GM04504 (cell line): ENCODE measurements at regions not wholly inside any gene's neighbourhood (a gene's known extent, or its start where the extent isn't known, plus 50 kb on each side); places are given as distances from the start of the nearest gene placed in this dataset.
A peak's percentile ranks its signal among the peaks of the same experiment; 100 is the strongest.
"Not testable (repeated sequence)": the region's sequence is repeated elsewhere in the genome, so short reads cannot be mapped to it uniquely, and the experiment has no call there.

Source experiments
- DNase-seq: peaks from one replicate; pipeline ENCODE4 v3.0.0-alpha.2; 2012; ENCODE audit warnings: low read depth

GRCh38 chr4:106869551-106869950 is 166.6 kb downstream of the DKK2 start:
- no peak for DNase-seq

DNA sequence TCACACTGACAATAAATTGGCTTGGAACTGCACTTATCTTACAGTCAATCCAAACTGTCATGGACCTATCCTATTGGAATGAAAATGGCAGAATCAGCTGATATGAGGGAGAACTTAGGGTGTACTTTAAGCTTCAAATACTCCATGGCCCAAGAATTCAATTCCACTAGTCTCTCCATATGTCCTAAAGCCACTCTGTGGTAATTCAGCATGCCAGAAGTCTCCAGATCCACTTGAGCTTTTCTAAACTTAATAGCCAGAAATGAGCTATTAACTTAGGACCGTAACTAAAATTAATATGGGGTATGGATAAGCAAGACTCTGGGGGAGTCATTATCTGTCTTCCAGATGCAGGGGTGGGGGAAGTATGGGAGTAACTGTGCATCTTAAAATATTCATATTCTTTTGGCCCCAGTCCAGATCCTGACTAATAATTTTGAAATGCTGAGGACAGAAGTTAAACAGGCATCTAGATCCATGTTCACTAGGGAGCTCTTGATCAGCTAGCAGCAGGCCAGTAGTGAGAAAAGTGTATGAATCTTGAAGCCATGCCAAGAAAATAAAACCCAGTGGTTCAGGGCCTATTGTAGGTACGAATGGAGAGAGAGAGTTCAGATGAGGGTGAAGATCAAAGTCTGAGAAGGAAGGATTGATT is 167.6 kb downstream of the DKK2 start:
- no peak for DNase-seq

DNA sequence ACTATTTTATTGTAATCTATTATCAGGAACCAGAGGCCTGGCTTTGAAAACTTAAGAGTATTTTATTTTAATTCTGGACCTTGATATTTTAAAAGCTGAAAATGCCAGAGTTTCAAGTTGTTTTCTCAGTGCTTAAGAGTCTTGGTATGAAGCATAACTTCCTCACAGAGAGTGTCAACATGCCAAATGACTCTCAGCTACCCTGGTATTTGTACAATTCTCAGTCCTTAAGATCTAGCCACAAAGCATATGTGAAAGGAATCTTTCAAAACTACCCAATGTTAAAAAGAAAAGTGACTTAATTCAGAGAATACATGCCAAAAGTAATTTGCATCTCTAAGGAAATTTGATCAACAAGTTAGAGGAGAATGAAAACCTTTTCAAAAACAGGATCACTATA is 171.9 kb downstream of the DKK2 start:
- peak; percentile 68 for DNase-seq

- DNase-seq: no peak
Observed at GRCh38 chr4:106854569-106855351, 181.4 kb downstream of the DKK2 start.

- no peak for DNase-seq
Observed at GRCh38 chr4:106852426-106852825, 183.7 kb downstream of the DKK2 start.

DNA sequence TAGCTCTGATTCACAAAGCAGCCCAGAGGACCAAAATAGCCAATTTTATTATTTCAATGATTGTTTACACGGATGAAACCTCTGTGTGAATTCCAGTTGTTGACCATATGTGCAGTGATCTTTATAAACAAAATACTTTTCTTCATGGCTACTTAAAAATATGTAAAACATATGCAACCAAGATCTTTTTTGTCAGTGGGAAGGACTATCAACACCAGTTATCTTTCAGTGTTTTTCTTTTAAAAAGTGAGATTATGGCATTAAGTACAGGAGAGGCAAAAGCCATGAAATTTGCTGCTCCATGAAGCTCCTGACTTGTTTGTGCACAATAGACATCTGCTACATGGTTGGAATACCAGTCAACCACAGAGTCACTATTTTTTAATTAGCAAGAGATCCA is 184.4 kb downstream of the DKK2 start:
- no peak for DNase-seq

DNA sequence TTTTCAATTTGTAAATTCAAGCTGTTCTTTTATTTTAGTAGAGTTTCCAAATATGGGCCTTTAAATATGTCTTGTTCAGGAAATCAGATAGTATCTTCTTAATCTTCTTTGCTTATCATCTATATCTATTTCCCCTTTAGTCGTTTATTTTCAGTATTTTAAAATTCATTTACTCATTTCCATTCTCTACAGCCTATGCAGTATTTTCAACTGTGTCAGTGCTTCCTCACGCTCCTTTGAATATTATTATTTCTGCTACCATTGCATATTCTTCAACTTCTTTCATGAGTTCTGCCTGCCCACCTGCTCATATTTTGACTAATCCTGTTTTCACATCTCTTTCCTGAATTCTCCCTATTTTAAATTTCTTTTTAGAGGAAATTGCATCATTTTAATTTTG is 185.4 kb downstream of the DKK2 start:
- DNase-seq: no peak

GRCh38 chr4:106835919-106836318 is 200.2 kb downstream of the DKK2 start:
- no peak for DNase-seq

DNA sequence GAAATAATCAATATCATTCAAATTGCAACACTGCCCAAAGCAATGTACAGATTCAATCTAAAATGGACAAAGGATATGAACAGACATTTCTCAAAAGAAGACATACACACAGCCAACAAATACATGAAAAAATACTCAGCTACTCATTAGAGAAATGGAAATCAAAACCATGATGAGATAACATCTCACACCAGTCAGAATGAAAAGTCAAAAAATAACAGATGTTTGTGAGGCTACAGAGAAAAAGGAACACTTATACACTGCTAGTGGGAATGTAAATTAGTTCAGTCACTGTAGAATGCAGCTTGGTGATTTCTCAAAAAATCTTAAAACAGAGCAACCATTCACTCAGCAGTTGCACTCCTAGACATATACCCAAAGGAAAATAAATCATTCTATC is 205.2 kb downstream of the DKK2 start:
- no peak for DNase-seq

GRCh38 chr4:106818764-106819163 is 217.3 kb downstream of the DKK2 start:
- DNase-seq: no peak

- DNase-seq: no peak
Observed at GRCh38 chr4:106816496-106816895, 219.6 kb downstream of the DKK2 start.

GRCh38 chr4:106810122-106810521 is 226.0 kb downstream of the DKK2 start:
- no peak for DNase-seq

GRCh38 chr4:106809076-106809475 is 227.0 kb downstream of the DKK2 start:
- DNase-seq: peak; percentile 40

GRCh38 chr4:106806158-106806797 is 229.8 kb downstream of the DKK2 start:
- DNase-seq: no peak

- DNase-seq: no peak
Observed at GRCh38 chr4:106803083-106803482, 233.0 kb downstream of the DKK2 start.

DNA sequence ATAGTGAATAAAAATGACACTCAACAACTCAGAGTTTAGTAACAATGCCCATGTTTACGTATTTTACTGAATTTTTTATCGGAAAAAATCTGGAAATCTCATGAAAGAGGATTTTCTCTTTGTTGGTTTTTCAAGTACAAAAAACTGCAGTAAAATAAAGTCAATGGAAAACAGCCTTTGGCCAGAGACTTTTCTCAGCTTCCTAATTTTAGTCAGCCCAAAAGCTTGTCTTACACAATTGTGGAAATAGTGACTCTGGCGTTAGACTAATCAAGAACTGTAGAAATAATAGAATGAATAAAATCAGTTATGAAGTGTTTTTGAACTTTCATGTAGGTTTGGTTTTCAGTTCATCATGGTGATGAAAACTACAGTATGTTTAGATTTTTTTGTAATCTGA is 234.7 kb downstream of the DKK2 start:
- no peak for DNase-seq

DNA sequence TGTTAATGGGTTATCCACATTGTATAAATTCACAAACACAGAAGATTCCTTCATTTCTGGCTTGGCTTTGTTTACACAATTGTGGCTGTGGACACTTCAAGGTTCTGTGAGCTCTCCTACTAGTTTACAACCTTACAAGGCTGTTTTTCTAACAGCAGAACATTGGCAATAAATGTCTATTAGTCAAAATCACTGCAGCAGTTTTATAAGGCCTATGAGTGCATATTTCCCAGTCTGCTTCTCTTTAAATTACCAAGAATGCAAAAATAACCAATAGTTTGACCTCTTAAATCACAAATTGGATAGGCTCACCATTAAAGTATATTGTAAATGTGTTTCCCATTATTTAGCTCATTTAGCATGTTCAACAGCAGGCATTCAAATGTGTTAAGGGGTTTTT is 239.2 kb downstream of the DKK2 start:
- no peak for DNase-seq

DNA sequence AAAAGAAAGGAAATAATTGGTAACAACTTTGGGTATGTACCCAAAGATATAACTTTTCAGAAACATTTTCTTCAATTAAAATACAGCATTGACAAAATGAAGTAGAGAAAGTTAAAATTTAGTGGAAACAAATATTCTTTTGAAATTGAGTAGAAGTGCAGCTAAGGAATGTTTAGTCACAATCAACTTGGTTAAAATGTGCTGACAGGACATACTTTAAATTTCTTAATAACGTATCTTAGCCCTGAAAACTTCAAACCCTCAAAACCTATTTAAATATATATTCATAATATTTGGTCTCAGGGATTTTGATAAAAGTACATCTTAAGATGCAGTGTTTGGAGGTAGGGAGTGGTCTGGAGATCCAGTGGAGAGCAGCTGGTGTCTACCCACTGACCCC is 240.8 kb downstream of the DKK2 start:
- no peak for DNase-seq

DNA sequence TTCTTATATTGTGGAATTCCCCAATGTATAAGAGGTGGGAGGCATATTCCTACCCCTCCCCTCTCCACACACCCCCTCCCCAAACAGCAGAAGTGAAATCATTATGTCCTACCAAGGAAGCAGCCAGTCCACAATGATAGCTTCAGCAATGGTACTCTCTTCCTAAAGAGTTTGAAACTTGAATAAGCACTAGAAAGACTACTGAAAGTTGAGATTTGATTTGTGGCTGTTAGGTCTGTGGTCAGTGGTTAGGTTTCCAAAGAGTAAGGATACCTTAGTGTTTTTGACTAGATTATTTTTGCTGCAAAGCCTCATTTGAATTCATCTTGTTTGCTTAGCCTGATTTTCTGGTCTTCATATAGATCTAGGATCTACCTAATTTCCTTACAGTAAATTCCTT is 242.2 kb downstream of the DKK2 start:
- DNase-seq: no peak

GRCh38 chr4:106775636-106776035 is 260.5 kb downstream of the DKK2 start:
- DNase-seq: no peak

DNA sequence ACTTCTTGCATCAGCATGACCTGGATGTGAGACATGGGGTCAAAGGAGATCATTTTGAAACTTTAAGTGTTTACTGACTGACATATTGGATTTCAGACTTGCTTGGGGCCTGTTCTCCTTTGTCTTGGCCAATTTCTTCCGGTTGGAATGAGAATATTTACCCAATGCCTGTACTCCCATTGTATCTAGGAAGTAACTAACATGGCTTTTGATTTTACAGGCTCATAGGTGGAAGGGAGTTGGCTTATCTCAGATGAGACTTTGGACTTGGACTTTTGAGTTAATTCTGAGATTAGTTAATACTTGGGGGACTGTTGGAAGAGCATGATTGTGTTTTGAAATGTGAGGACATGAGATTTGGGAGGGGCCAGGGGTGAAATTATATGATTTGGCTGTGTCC is 262.1 kb downstream of the DKK2 start:
- DNase-seq: not testable (repeated sequence)

DNA sequence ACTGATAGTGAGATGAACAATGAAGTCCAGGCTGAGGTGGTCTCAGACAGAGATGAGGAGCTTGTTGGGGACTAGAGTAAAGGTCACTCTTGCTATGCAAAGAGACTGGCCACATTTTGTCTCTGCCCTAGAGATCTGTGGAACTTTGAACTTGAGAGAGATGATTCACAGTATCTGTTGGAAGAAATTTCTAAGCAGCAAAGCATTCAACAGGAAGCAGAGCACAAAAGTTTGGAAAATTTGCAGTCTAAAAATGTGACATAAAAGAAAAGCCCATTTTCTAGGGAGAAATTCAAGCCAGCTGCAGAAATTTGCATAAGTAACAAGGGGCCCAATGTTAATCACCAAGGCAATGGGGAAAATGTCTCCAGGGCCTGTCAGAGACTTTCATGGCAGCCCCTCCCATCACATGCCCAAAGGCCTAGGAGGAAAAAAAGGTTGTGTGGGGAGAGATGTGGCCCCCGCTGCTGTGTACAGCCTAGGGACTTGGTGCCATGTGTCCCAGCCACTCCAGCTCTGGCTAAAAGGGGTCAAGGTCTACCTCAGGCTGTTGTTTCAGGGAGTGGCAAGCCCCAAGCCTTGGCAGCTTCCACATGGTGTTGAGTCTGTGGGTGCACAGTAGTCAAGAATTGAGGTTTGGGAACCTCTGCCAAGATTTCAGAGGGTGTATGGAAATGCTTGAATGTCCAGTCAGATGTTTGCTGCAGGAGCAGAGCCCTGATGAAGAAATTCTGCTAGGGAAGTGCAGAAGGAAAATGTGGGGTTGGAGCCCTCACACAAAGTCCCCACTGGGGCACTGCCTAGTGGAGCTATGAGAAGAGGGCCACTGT is 262.8 kb downstream of the DKK2 start:
- DNase-seq: peak; percentile 44
